ENCODE measurements at regions not wholly inside any gene's neighbourhood (a gene's known extent, or its start where the extent isn't known, plus 50 kb on each side); places are given as distances from the start of the nearest gene placed in this dataset.
"Not testable (repeated sequence)": the region's sequence is repeated elsewhere in the genome, so short reads cannot be mapped to it uniquely, and the experiment has no call there.

DNA sequence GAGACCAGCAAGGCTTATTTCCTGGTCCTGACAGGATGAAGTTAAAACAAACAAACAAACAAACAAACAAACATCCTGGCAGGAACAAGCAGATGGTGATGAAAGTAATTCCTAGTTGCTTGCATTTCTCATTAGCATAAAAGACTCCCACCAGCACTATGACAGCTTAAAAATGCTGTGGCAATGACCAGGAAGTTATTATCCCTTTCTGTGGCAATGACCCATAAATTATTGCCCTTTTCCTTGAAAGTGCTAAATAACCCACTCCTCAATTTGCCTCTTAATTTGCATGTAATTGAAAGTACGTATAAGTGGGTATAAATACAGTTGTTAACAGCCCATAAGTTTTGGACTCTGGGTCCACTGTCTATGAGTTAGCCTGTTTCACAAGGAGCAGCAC, 727.6 kb upstream of the NEGR1 start:
- H3K9me3 ChIP-seq, result peaks cover 0 to 8% of the 10 kb centered on the region in 2 donors
- no peaks in the 10 kb centered on the region for H3K27me3 ChIP-seq
- no peaks in the 10 kb centered on the region for H3K4me1 ChIP-seq
- no peak overlapping the region for H3K27ac ChIP-seq
- H3K4me3 ChIP-seq, result no peak overlapping the region
- TF ChIP-seq CTCF (IDR thresholded peaks at IDR 0.05), result no peak
- no peaks in the 10 kb centered on the region for H3K36me3 ChIP-seq
- DNase-seq (ENCODE audit: low spot score), result no peak

DNA sequence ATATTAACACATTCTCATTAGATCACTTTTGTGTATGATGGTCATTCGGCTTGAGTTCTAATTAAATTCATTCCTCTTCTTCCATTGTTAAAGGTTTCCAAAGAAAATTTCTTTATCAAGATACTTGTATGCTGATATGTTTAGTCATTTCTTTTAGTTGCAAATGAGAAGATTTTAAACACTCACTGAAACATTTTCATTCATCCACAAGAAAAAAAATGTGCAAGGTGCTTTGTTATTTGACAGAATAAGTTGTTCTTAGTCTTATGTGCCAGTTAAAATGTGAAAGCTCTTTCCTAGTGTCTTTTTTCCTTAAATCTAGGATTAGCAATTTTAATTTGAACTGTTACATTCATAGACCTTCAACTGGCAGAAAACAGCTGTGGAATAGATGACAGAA, 727.0 kb upstream of the NEGR1 start:
- TF ChIP-seq CTCF (IDR thresholded peaks at IDR 0.05), result no peak
- H3K27ac ChIP-seq, result no peak overlapping the region
- H3K27me3 ChIP-seq, result no peaks in the 10 kb centered on the region
- H3K9me3 ChIP-seq, result peaks cover 0 to 3% of the 10 kb centered on the region in 2 donors
- H3K4me1 ChIP-seq, result no peaks in the 10 kb centered on the region
- no peaks in the 10 kb centered on the region for H3K36me3 ChIP-seq
- no peak overlapping the region for H3K4me3 ChIP-seq
- no peak for DNase-seq (ENCODE audit: low spot score)

DNA sequence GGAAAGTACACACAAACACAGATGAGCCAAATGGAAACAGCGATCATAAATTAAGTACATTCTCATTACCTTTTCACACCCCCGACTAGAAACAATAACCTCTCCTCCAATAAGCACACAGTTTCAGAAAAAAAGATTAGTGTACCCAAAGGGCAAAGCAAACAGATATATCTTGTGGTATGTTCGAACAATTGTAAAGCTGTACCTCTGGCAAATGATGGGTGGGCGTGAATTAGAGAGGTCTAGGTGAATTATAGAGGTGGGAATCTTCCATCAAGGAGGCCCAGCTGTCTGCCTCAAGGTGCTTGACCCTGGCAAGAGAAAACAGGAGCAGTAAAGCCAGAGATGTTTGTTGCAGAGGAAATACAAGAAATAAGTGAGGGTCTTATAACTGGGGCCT, 715.3 kb upstream of the NEGR1 start:
- no peak for TF ChIP-seq CTCF (IDR thresholded peaks at IDR 0.05)

GRCh38 chr1:72997041-72997440, 714.7 kb upstream of the NEGR1 start:
- Histone ChIP-seq H3K27ac (no peak overlapping the region), H3K9me3 (peaks cover 0 to 4% of the 10 kb centered on the region in 2 donors), H3K4me3 (no peak overlapping the region), H3K27me3 (no peaks in the 10 kb centered on the region), H3K4me1 (no peaks in the 10 kb centered on the region), H3K36me3 (no peaks in the 10 kb centered on the region)
- no peak for TF ChIP-seq CTCF (IDR thresholded peaks at IDR 0.05)
- no peak for DNase-seq (ENCODE audit: low spot score)

More for the DNA sequence above, 715.3 kb upstream of the NEGR1 start:
- Histone ChIP-seq H3K36me3 (no peaks in the 10 kb centered on the region), H3K9me3 (peaks cover 0 to 4% of the 10 kb centered on the region in 2 donors), H3K4me3 (no peak overlapping the region), H3K4me1 (no peaks in the 10 kb centered on the region), H3K27ac (no peak overlapping the region), H3K27me3 (no peaks in the 10 kb centered on the region)
- DNase-seq (ENCODE audit: low spot score), result no peak

DNA sequence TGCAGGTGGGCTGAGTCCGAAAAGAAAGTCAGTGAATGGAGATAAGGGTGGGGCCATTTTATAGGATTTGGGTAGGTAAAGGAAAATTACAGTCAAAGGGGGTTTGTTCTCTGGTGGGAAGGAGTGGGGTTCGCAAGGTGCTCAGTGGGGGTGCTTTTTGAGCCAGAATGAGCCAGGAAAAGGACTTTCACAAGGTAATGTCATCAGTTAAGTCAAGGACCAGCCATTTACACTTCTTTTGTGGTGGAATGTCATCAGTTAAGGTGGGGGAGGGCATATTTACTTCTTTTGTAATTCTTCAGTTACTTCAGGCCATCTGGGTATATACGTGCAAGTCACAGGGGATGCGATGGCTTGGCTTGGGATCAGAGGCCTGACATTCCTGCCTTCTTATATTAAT, 705.5 kb upstream of the NEGR1 start:
- H3K27me3 ChIP-seq; H3K9me3 ChIP-seq; H3K27ac ChIP-seq; DNase-seq (ENCODE audit: low spot score); H3K4me1 ChIP-seq; H3K4me3 ChIP-seq; H3K36me3 ChIP-seq: not testable (repeated sequence)

DNA sequence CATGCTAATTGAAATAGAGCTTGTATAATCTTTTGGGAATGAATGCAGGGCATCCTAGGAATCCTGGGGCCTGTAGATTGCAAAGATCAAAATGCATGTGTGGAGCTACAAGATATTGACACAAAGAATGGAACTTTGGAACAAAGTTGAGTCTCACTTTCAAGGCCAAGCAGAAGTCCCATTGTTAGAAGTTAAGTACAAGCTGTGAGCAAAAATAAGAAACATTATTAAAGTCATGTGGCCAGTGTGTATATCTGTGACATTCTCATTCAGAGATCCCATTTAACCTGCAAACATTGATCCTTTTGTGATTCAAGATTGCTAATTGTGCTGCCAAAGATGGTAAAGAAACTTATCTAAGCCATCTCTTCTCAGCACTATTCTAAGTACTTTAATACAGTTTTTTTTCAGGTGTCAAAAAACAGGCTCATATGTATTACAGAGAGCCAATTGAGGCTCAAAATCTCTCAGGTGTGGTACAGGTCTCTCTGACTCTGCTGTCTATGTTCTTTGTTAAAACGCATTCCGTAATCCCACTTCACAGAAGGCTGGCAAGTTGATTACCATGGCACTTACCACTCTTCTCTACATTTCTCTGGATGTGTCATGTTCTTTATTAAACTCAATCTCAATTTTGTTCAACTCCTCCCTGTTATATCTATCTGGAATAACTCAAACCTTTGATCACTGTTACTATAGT, 704.4 kb upstream of the NEGR1 start:
- H3K9me3 ChIP-seq, result no peaks in the 10 kb centered on the region
- no peaks in the 10 kb centered on the region for H3K27me3 ChIP-seq
- no peak overlapping the region for H3K4me3 ChIP-seq
- H3K27ac ChIP-seq, result no peak overlapping the region
- no peaks in the 10 kb centered on the region for H3K4me1 ChIP-seq
- H3K36me3 ChIP-seq, result no peaks in the 10 kb centered on the region
- DNase-seq (ENCODE audit: low spot score), result no peak
- no peak for TF ChIP-seq CTCF (IDR thresholded peaks at IDR 0.05)

- not testable (repeated sequence) for H3K36me3 ChIP-seq; H3K27ac ChIP-seq; H3K4me1 ChIP-seq; H3K27me3 ChIP-seq; DNase-seq (ENCODE audit: low spot score); H3K4me3 ChIP-seq; H3K9me3 ChIP-seq
Observed at GRCh38 chr1:72985024-72985423, 702.7 kb upstream of the NEGR1 start.

DNA sequence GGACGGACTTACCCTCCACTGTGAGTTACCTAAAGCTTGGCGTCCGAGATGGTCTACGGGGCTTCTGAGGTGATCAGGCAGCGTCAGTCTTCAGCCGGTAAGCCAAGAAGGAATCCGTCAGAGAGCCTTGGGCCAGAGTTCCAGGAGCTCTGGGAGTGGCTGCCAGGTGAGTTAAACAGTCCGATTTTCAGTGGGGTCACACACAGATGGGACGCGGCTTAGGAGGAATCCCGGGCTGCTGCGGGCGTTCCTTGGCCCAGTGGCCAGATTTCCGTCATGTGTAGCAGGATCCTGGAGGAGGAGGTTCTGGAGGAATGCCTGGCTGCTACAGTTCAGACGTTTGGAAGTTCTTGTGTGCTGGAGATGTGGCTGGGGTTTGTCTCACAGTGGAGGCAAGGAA, 700.7 kb upstream of the NEGR1 start:
- not testable (repeated sequence) for H3K36me3 ChIP-seq; H3K27ac ChIP-seq; H3K4me1 ChIP-seq; H3K4me3 ChIP-seq; DNase-seq (ENCODE audit: low spot score); H3K27me3 ChIP-seq; H3K9me3 ChIP-seq

All from right atrium auricular region (tissue), 2 donors.